AG09319 (cell line): ENCODE measurements at regions not wholly inside any gene's neighbourhood (a gene's known extent, or its start where the extent isn't known, plus 50 kb on each side); places are given as distances from the start of the nearest gene placed in this dataset.
A peak's percentile ranks its signal among the peaks of the same experiment; 100 is the strongest.

Experiments used
- DNase-seq: peaks from one replicate; pipeline ENCODE4 v3.0.0-alpha.2; 2010; ENCODE audit warnings: low read depth; ENCODE audit errors: extremely low read depth
- CTCF ChIP-seq: IDR thresholded peaks from 2 replicates; pipeline ENCODE4 v1.5.1; 2011; ENCODE audit warnings: low read depth, mild to moderate bottlenecking, inconsistent platforms, low read length, moderate library complexity

- no peak for DNase-seq
- no peak for TF ChIP-seq CTCF
These were observed 148.4 kb upstream of the PLEKHG7 start for GRCh38 chr12:92554158-92555073.

GRCh38 chr12:92553389-92553788, 149.4 kb upstream of the PLEKHG7 start:
- DNase-seq: no peak
- no peak for TF ChIP-seq CTCF

GRCh38 chr12:92552412-92553108, 150.2 kb upstream of the PLEKHG7 start:
- TF ChIP-seq CTCF: no peak
- no peak for DNase-seq

- DNase-seq: peak; percentile 31
These were observed 150.9 kb upstream of the PLEKHG7 start for GRCh38 chr12:92551853-92552397.

GRCh38 chr12:92551210-92551609, 151.6 kb upstream of the PLEKHG7 start:
- no peak for DNase-seq
- no peak for TF ChIP-seq CTCF

More at GRCh38 chr12:92551853-92552397, 150.9 kb upstream of the PLEKHG7 start:
- TF ChIP-seq CTCF: no peak

GRCh38 chr12:92550661-92551060, 152.1 kb upstream of the PLEKHG7 start:
- no peak for TF ChIP-seq CTCF
- DNase-seq: no peak

GRCh38 chr12:92550254-92550653, 152.5 kb upstream of the PLEKHG7 start:
- DNase-seq: no peak
- TF ChIP-seq CTCF: no peak
